Hepatocyte (in vitro differentiated cells): ENCODE measurements at regions not wholly inside any gene's neighbourhood (a gene's known extent, or its start where the extent isn't known, plus 50 kb on each side); places are given as distances from the start of the nearest gene placed in this dataset.
"Not testable (repeated sequence)": the region's sequence is repeated elsewhere in the genome, so short reads cannot be mapped to it uniquely, and the experiment has no call there.

ENCODE experiments used
- DNase-seq: peaks from one replicate; pipeline ENCODE4 v3.0.0-alpha.2; 2016; ENCODE audit warnings: low spot score
- H2AFZ ChIP-seq: fragments of 200-600 bp; sonication (generic); 2 replicates; pipeline ENCODE4 v1.6.0; 2016; ENCODE audit warnings: antibody characterized with exemption, mild to moderate bottlenecking
- H3K27ac ChIP-seq: fragments of 200-600 bp; sonication (generic); 2 replicates; pipeline ENCODE4 v1.5.1; 2016; ENCODE audit warnings: mild to moderate bottlenecking
- H3K27me3 ChIP-seq: fragments of 200-600 bp; sonication (generic); 2 replicates; pipeline ENCODE4 v1.6.1; 2016
- H3K36me3 ChIP-seq: fragments of 200-600 bp; sonication (generic); replicated peaks from 2 replicates; pipeline ENCODE4 v1.5.1; 2016; ENCODE audit warnings: low read depth; ENCODE audit not compliant: insufficient read depth
- H3K4me1 ChIP-seq: fragments of 200-600 bp; sonication (generic); 2 replicates; pipeline ENCODE4 v1.5.1; 2016; ENCODE audit warnings: mild to moderate bottlenecking, moderate library complexity; ENCODE audit not compliant: insufficient read depth
- H3K4me2 ChIP-seq: fragments of 200-600 bp; sonication (generic); 2 replicates; pipeline ENCODE4 v1.6.0; 2016
- H3K4me3 ChIP-seq: fragments of 200-600 bp; sonication (generic); 2 replicates; pipeline ENCODE4 v1.5.1; 2016; ENCODE audit warnings: mild to moderate bottlenecking
- H3K79me2 ChIP-seq: fragments of 200-600 bp; sonication (generic); 2 replicates; pipeline ENCODE4 v1.6.0; 2017; ENCODE audit warnings: mild to moderate bottlenecking
- H3K9me2 ChIP-seq: fragments of 200-600 bp; sonication (generic); replicated peaks from 2 replicates; pipeline ENCODE4 v1.6.0; 2017; ENCODE audit warnings: mild to moderate bottlenecking; ENCODE audit not compliant: insufficient read depth
- H3K9me3 ChIP-seq: fragments of 200-600 bp; sonication (generic); 2 replicates; pipeline ENCODE4 v1.5.1; 2016; ENCODE audit warnings: low read depth, mild to moderate bottlenecking
- H4K20me1 ChIP-seq: fragments of 200-600 bp; sonication (generic); 2 replicates; pipeline ENCODE4 v1.6.0; 2016; ENCODE audit warnings: mild to moderate bottlenecking; ENCODE audit not compliant: insufficient read depth, poor library complexity, severe bottlenecking
- CTCF ChIP-seq: fragments of 200-600 bp; sonication (generic); IDR thresholded peaks from 2 replicates; pipeline ENCODE4 v1.5.1; 2016; ENCODE audit warnings: antibody characterized with exemption, mild to moderate bottlenecking; ENCODE audit not compliant: poor library complexity
- EZH2 ChIP-seq: fragments of 200-600 bp; sonication (generic); IDR thresholded peaks from 2 replicates; pipeline ENCODE4 v1.6.1; 2016; ENCODE audit warnings: antibody characterized with exemption, mild to moderate bottlenecking, borderline replicate concordance
- EZH2phosphoT487 ChIP-seq: fragments of 200-600 bp; sonication (generic); IDR thresholded peaks from one replicate; pipeline ENCODE4 v1.6.1; 2018; ENCODE audit warnings: antibody characterized with exemption, mild to moderate bottlenecking, low read depth, moderate library complexity; ENCODE audit not compliant: unreplicated experiment, severe bottlenecking
- WGBS: methylation state at CpG from one replicate; pipeline ENCODE4 v1.1.6; 2016; ENCODE audit warnings: low lambda C conversion rate; ENCODE audit errors: missing lambda C conversion rate; 5-methylcytosine and 5-hydroxymethylcytosine counted together

GRCh38 chr14:105663818-105664596, 137.6 kb downstream of the TMEM121 start:
- 79% methylated on average over 26 of the region's 27 CpGs for WGBS
- H3K79me2 ChIP-seq, H3K4me3 ChIP-seq, H3K4me1 ChIP-seq, H3K4me2 ChIP-seq, H4K20me1 ChIP-seq, DNase-seq, H2AFZ ChIP-seq, H3K27me3 ChIP-seq, H3K9me2 ChIP-seq, H3K9me3 ChIP-seq, H3K27ac ChIP-seq, H3K36me3 ChIP-seq: not testable (repeated sequence)

- no peaks in the 10 kb centered on the region for H3K4me1 ChIP-seq
- no peak overlapping the region for H2AFZ ChIP-seq
- H4K20me1 ChIP-seq = no peaks in the 10 kb centered on the region
- H3K79me2 ChIP-seq = no peaks in the 10 kb centered on the region
- H3K27ac ChIP-seq = no peak overlapping the region
- 60% methylated on average over 2 of the region's 4 CpGs for WGBS
- no peaks in the 10 kb centered on the region for H3K36me3 ChIP-seq
- no peak overlapping the region for H3K4me2 ChIP-seq
- no peaks in the 10 kb centered on the region for H3K9me2 ChIP-seq
- DNase-seq = no peak
- no peaks in the 10 kb centered on the region for H3K27me3 ChIP-seq
- TF ChIP-seq EZH2phosphoT487 (no peak), CTCF (no peak), EZH2 (no peak)
- no peak overlapping the region for H3K4me3 ChIP-seq
- H3K9me3 ChIP-seq = no peaks in the 10 kb centered on the region
These were observed 138.3 kb downstream of the TMEM121 start for GRCh38 chr14:105664691-105665090.

- TF ChIP-seq CTCF (no peak), EZH2 (no peak), EZH2phosphoT487 (no peak)
- Histone ChIP-seq H3K9me3 (no peaks in the 10 kb centered on the region), H3K9me2 (no peaks in the 10 kb centered on the region), H3K36me3 (no peaks in the 10 kb centered on the region), H2AFZ (no peak overlapping the region), H3K4me2 (no peak overlapping the region), H3K4me1 (no peaks in the 10 kb centered on the region), H4K20me1 (no peaks in the 10 kb centered on the region), H3K27me3 (no peaks in the 10 kb centered on the region), H3K79me2 (no peaks in the 10 kb centered on the region), H3K4me3 (no peak overlapping the region), H3K27ac (no peak overlapping the region)
- WGBS = 46% methylated on average over 3 of the region's 9 CpGs
- DNase-seq = no peak
These were observed 139.0 kb downstream of the TMEM121 start for GRCh38 chr14:105665247-105665950.

- no peak for DNase-seq
- TF ChIP-seq EZH2 (no peak), CTCF (no peak), EZH2phosphoT487 (no peak)
- Histone ChIP-seq H3K27ac (no peak overlapping the region), H3K79me2 (no peaks in the 10 kb centered on the region), H4K20me1 (no peaks in the 10 kb centered on the region), H3K4me2 (no peak overlapping the region), H3K36me3 (no peaks in the 10 kb centered on the region), H3K27me3 (no peaks in the 10 kb centered on the region), H2AFZ (no peak overlapping the region), H3K9me3 (no peaks in the 10 kb centered on the region), H3K9me2 (no peaks in the 10 kb centered on the region), H3K4me3 (no peak overlapping the region), H3K4me1 (no peaks in the 10 kb centered on the region)
- WGBS = 85% methylated on average over 3 of the region's 6 CpGs
These were observed 139.5 kb downstream of the TMEM121 start for GRCh38 chr14:105665951-105666277.
